Right kidney (tissue), 1 donor: ENCODE measurements at regions not wholly inside any gene's neighbourhood (a gene's known extent, or its start where the extent isn't known, plus 50 kb on each side); places are given as distances from the start of the nearest gene placed in this dataset.

Source experiments
- DNase-seq: peaks from one replicate; pipeline ENCODE4 v3.0.0-alpha.2; 2016

- no peak for DNase-seq
Observed at GRCh38 chr11:112826026-112826425, 135.2 kb upstream of the NCAM1 start.

GRCh38 chr11:112826788-112827187 is 134.4 kb upstream of the NCAM1 start:
- DNase-seq, result no peak

- DNase-seq, result no peak
Observed at GRCh38 chr11:112828421-112828820, 132.8 kb upstream of the NCAM1 start.

GRCh38 chr11:112829971-112830654 is 131.1 kb upstream of the NCAM1 start:
- DNase-seq, result no peak

- DNase-seq, result no peak
Observed at GRCh38 chr11:112831041-112831440, 130.2 kb upstream of the NCAM1 start.

- no peak for DNase-seq
Observed at GRCh38 chr11:112831969-112832766, 129.1 kb upstream of the NCAM1 start.

- no peak for DNase-seq
Observed at GRCh38 chr11:112834277-112834755, 126.9 kb upstream of the NCAM1 start.

- peak; percentile 19 for DNase-seq
Observed at GRCh38 chr11:112835591-112836255, 125.5 kb upstream of the NCAM1 start.

GRCh38 chr11:112836256-112836602 is 125.0 kb upstream of the NCAM1 start:
- DNase-seq, result peak; percentile 12

GRCh38 chr11:112837162-112837826 is 123.9 kb upstream of the NCAM1 start:
- no peak for DNase-seq

- no peak for DNase-seq
Observed at GRCh38 chr11:112839051-112839450, 122.2 kb upstream of the NCAM1 start.

- peak; percentile 44 for DNase-seq
Observed at GRCh38 chr11:112841729-112842128, 119.5 kb upstream of the NCAM1 start.

- DNase-seq, result no peak
Observed at GRCh38 chr11:112842151-112842550, 119.1 kb upstream of the NCAM1 start.

GRCh38 chr11:112844517-112844916 is 116.7 kb upstream of the NCAM1 start:
- DNase-seq, result no peak

- no peak for DNase-seq
Observed at GRCh38 chr11:112847568-112847967, 113.7 kb upstream of the NCAM1 start.

GRCh38 chr11:112852143-112852866 is 108.9 kb upstream of the NCAM1 start:
- DNase-seq, result no peak

GRCh38 chr11:112856133-112856532 is 105.1 kb upstream of the NCAM1 start:
- DNase-seq, result no peak

- DNase-seq, result no peak
Observed at GRCh38 chr11:112856591-112856990, 104.6 kb upstream of the NCAM1 start.

GRCh38 chr11:112858289-112859023 is 102.8 kb upstream of the NCAM1 start:
- no peak for DNase-seq

GRCh38 chr11:112859787-112860186 is 101.4 kb upstream of the NCAM1 start:
- DNase-seq, result no peak

GRCh38 chr11:112861356-112861755 is 99.9 kb upstream of the NCAM1 start:
- no peak for DNase-seq
